ENCODE measurements at regions not wholly inside any gene's neighbourhood (a gene's known extent, or its start where the extent isn't known, plus 50 kb on each side); places are given as distances from the start of the nearest gene placed in this dataset.
A peak's percentile ranks its signal among the peaks of the same experiment; 100 is the strongest.
"Not testable (repeated sequence)": the region's sequence is repeated elsewhere in the genome, so short reads cannot be mapped to it uniquely, and the experiment has no call there.

GRCh38 chr11:129639300-129639699, 176.3 kb upstream of the TMEM45B start:
- DNase-seq: peak; percentile 95

- no peak for DNase-seq
Measured at GRCh38 chr11:129640671-129641070, 175.0 kb upstream of the TMEM45B start.

- DNase-seq: peak; percentile 33
Measured at GRCh38 chr11:129643031-129643721, 172.5 kb upstream of the TMEM45B start.

- no peak for DNase-seq
Measured at GRCh38 chr11:129644326-129644725, 171.3 kb upstream of the TMEM45B start.

- DNase-seq: no peak
Measured at GRCh38 chr11:129645943-129646342, 169.7 kb upstream of the TMEM45B start.

- DNase-seq: not testable (repeated sequence)
Measured at GRCh38 chr11:129650044-129650443, 165.6 kb upstream of the TMEM45B start.

GRCh38 chr11:129652835-129653234, 162.8 kb upstream of the TMEM45B start:
- DNase-seq: no peak

GRCh38 chr11:129655247-129655832, 160.3 kb upstream of the TMEM45B start:
- DNase-seq: no peak

- no peak for DNase-seq
Measured at GRCh38 chr11:129657866-129658525, 157.7 kb upstream of the TMEM45B start.

GRCh38 chr11:129658526-129658867, 157.2 kb upstream of the TMEM45B start:
- DNase-seq: no peak

- DNase-seq: no peak
Measured at GRCh38 chr11:129680907-129681306, 134.7 kb upstream of the TMEM45B start.

- DNase-seq: no peak
Measured at GRCh38 chr11:129681344-129682114, 134.1 kb upstream of the TMEM45B start.

- DNase-seq: no peak
Measured at GRCh38 chr11:129686269-129686668, 129.4 kb upstream of the TMEM45B start.

GRCh38 chr11:129691142-129691541, 124.5 kb upstream of the TMEM45B start:
- DNase-seq: no peak

- DNase-seq: no peak
Measured at GRCh38 chr11:129694538-129694937, 121.1 kb upstream of the TMEM45B start.

- no peak for DNase-seq
Measured at GRCh38 chr11:129694966-129695365, 120.7 kb upstream of the TMEM45B start.

GRCh38 chr11:129695571-129696308, 119.9 kb upstream of the TMEM45B start:
- DNase-seq: peak; percentile 18

- DNase-seq: no peak
Measured at GRCh38 chr11:129696309-129696989, 119.2 kb upstream of the TMEM45B start.

GRCh38 chr11:129698212-129698611, 117.4 kb upstream of the TMEM45B start:
- DNase-seq: no peak

GRCh38 chr11:129699711-129700304, 115.8 kb upstream of the TMEM45B start:
- DNase-seq: no peak

GRCh38 chr11:129700701-129701100, 114.9 kb upstream of the TMEM45B start:
- DNase-seq: no peak

- no peak for DNase-seq
Measured at GRCh38 chr11:129701706-129702105, 113.9 kb upstream of the TMEM45B start.

All from fibroblast of skin of abdomen (primary cell).